ENCODE measurements at regions not wholly inside any gene's neighbourhood (a gene's known extent, or its start where the extent isn't known, plus 50 kb on each side); places are given as distances from the start of the nearest gene placed in this dataset.
A peak's percentile ranks its signal among the peaks of the same experiment; 100 is the strongest.

- Histone ChIP-seq H3K36me3 (no peaks in the 10 kb centered on the region), H3K27ac (peak overlapping the region; percentile 64 to 85), H3K27me3 (no peaks in the 10 kb centered on the region), H3K4me1 (no peaks in the 10 kb centered on the region), H3K9me3 (peaks cover 0 to 5% of the 10 kb centered on the region in 2 donors), H3K4me3 (peak overlapping the region; percentile 7 to 61 (median 8))
- intact Hi-C loops (cut with DNase I; ENCODE audit: low total_unique reads): no loop called here
- TF ChIP-seq POLR2A (IDR thresholded peaks at IDR 0.05) (no peak), POLR2AphosphoS5 (IDR thresholded peaks at IDR 0.05) (peak in 2 of 3 donors; percentile 46 to 79)
- peak in 1 of 2 donors; percentile 40 for DNase-seq (ENCODE audit: low spot score in 2 of 2)
These were observed 938.4 kb downstream of the MCTP2 start for GRCh38 chr15:95169541-95170459.

GRCh38 chr15:95170561-95171380 is 939.4 kb downstream of the MCTP2 start:
- intact Hi-C loops (cut with DNase I; ENCODE audit: low total_unique reads): no loop called here
- H3K36me3 ChIP-seq: no peaks in the 10 kb centered on the region
- H3K4me3 ChIP-seq: peak overlapping the region in 1 of 3 donors; percentile 61
- DNase-seq (ENCODE audit: low spot score in 2 of 2): no peak
- H3K27me3 ChIP-seq: no peaks in the 10 kb centered on the region
- peaks cover 0 to 5% of the 10 kb centered on the region in 2 donors for H3K9me3 ChIP-seq
- TF ChIP-seq POLR2A (IDR thresholded peaks at IDR 0.05): no peak
- no peak for TF ChIP-seq CTCF (IDR thresholded peaks at IDR 0.05)
- no peak for TF ChIP-seq POLR2AphosphoS5 (IDR thresholded peaks at IDR 0.05)
- H3K4me1 ChIP-seq: no peaks in the 10 kb centered on the region
- H3K27ac ChIP-seq: peak overlapping the region; percentile 64 to 85

- H3K4me1 ChIP-seq: no peaks in the 10 kb centered on the region
- peak overlapping the region in 1 of 2 donors; percentile 85 for H3K27ac ChIP-seq
- no peak for DNase-seq (ENCODE audit: low spot score in 2 of 2)
- TF ChIP-seq CTCF (IDR thresholded peaks at IDR 0.05) (no peak), POLR2A (IDR thresholded peaks at IDR 0.05) (no peak), POLR2AphosphoS5 (IDR thresholded peaks at IDR 0.05) (no peak)
- intact Hi-C loops (cut with DNase I; ENCODE audit: low total_unique reads): no loop called here
- H3K36me3 ChIP-seq: no peaks in the 10 kb centered on the region
- no peak overlapping the region for H3K4me3 ChIP-seq
- H3K27me3 ChIP-seq: no peaks in the 10 kb centered on the region
- no peaks in the 10 kb centered on the region for H3K9me3 ChIP-seq
These were observed 940.2 kb downstream of the MCTP2 start for GRCh38 chr15:95171564-95171963.

- intact Hi-C loops (cut with DNase I; ENCODE audit: low total_unique reads): no loop called here
- TF ChIP-seq POLR2AphosphoS5 (IDR thresholded peaks at IDR 0.05) (peak in 1 of 3 donors; percentile 79), POLR2A (IDR thresholded peaks at IDR 0.05) (no peak), CTCF (IDR thresholded peaks at IDR 0.05) (no peak)
- DNase-seq (ENCODE audit: low spot score in 2 of 2): no peak
- no peaks in the 10 kb centered on the region for H3K27me3 ChIP-seq
- peak overlapping the region; percentile 42 to 71 for H3K27ac ChIP-seq
- peaks cover 2 to 4% of the 10 kb centered on the region in 2 donors for H3K9me3 ChIP-seq
- H3K4me3 ChIP-seq: peak overlapping the region in 1 of 3 donors; percentile 5
- no peaks in the 10 kb centered on the region for H3K36me3 ChIP-seq
- no peaks in the 10 kb centered on the region for H3K4me1 ChIP-seq
These were observed 943.2 kb downstream of the MCTP2 start for GRCh38 chr15:95174301-95175259.
